Bronchial epithelial cell (primary cell): ENCODE measurements at regions not wholly inside any gene's neighbourhood (a gene's known extent, or its start where the extent isn't known, plus 50 kb on each side); places are given as distances from the start of the nearest gene placed in this dataset.

Source experiments
- DNase-seq: peaks from one replicate; pipeline ENCODE4 v3.0.0-alpha.2; 2010; ENCODE audit warnings: low read depth
- FAIRE-seq: peaks from 2 replicates; lab custom pipeline; 2011; peaks lifted over from hg19 to GRCh38; lab: Jason Lieb, UNC
- H3K27me3 ChIP-seq: 2 replicates; pipeline ENCODE4 v1.5.1; 2011; ENCODE audit warnings: low read length; ENCODE audit not compliant: control insufficient read depth, insufficient read depth
- H3K36me3 ChIP-seq: 2 replicates; pipeline ENCODE4 v1.5.1; 2011; ENCODE audit warnings: low read length; ENCODE audit not compliant: control insufficient read depth, insufficient read depth
- H3K4me3 ChIP-seq: 2 replicates; pipeline ENCODE4 v1.5.1; 2011; ENCODE audit warnings: mild to moderate bottlenecking, low read depth, low read length, control low read depth
- CTCF ChIP-seq: IDR thresholded peaks from 2 replicates; pipeline ENCODE4 v1.5.1; 2011; ENCODE audit warnings: mild to moderate bottlenecking, moderate library complexity, low read length, control low read depth, inconsistent platforms; ENCODE audit not compliant: insufficient read depth, severe bottlenecking

GRCh38 chr13:83166550-83166949 is 715.7 kb downstream of the SLITRK1 start:
- H3K27me3 ChIP-seq: no peaks in the 10 kb centered on the region
- DNase-seq (no peak), FAIRE-seq (no peak)
- H3K4me3 ChIP-seq: no peak overlapping the region
- no peak for TF ChIP-seq CTCF
- no peaks in the 10 kb centered on the region for H3K36me3 ChIP-seq

DNA sequence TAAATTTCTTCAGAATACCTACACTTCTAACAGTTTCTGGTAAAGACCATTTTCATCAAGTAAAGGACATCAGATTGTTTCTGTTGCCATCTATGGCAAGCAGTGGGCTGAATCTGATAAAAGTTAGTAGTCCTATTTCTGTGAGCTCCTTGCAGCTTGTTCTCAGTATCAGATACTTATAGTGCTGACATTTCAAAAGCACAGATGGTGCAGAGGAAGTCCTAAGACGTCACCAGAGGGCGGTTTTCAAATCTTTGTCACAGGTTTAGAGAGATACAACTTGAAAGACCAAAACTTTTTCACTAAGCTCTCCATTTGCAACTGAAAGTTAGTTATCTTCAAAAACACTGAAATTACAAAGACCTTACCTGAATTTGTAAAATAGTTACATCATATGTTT is 719.8 kb downstream of the SLITRK1 start:
- FAIRE-seq: no peak
- no peak overlapping the region for H3K4me3 ChIP-seq
- no peaks in the 10 kb centered on the region for H3K36me3 ChIP-seq
- no peak for TF ChIP-seq CTCF
- H3K27me3 ChIP-seq: no peaks in the 10 kb centered on the region
- no peak for DNase-seq

DNA sequence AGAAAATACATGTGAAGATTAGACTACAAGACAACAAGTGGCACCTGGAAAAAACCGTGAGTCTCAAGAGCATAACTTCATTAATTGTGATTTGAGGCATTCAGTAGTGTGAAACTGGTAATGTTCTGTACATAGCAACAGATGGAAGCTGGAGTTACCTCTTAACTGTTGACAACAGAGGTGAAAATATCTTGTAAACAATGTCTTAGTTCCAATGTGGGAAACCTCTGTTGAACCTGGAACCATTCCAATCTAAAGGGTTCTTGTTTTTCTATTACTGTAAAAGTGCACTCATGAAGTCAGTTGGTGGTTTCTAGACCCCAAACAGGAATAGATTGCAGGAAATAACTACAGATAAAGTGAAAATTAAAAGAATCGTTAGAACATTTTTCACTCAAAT is 728.4 kb downstream of the SLITRK1 start:
- no peaks in the 10 kb centered on the region for H3K36me3 ChIP-seq
- FAIRE-seq (no peak), DNase-seq (no peak)
- no peaks in the 10 kb centered on the region for H3K27me3 ChIP-seq
- H3K4me3 ChIP-seq: no peak overlapping the region
- TF ChIP-seq CTCF: no peak

DNA sequence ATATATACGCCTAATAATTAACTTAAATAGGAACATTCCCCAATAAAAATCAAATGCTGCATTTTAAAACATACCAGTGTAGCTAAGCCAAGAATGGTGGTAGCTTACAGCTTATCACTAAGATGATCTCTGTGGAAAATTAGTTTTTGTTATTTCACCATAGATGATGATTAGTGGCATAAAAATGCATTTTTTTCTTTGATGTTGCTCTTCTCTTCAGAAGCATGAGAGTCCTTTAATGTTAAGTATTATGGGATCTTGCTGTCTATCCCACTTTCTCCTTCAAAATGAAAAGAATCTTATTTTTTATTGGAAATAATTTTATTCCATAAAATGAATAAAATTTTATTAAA is 731.0 kb downstream of the SLITRK1 start:
- no peak for TF ChIP-seq CTCF
- no peaks in the 10 kb centered on the region for H3K27me3 ChIP-seq
- H3K4me3 ChIP-seq: no peak overlapping the region
- FAIRE-seq (no peak), DNase-seq (no peak)
- H3K36me3 ChIP-seq: no peaks in the 10 kb centered on the region

- Histone ChIP-seq H3K4me3 (no peak overlapping the region), H3K36me3 (no peaks in the 10 kb centered on the region), H3K27me3 (no peaks in the 10 kb centered on the region)
- DNase-seq: no peak
- no peak for FAIRE-seq
- TF ChIP-seq CTCF: no peak
Observed at GRCh38 chr13:83150616-83151307, 731.5 kb downstream of the SLITRK1 start.

GRCh38 chr13:83136660-83137059 is 745.6 kb downstream of the SLITRK1 start:
- DNase-seq (no peak), FAIRE-seq (no peak)
- TF ChIP-seq CTCF: no peak
- Histone ChIP-seq H3K27me3 (no peaks in the 10 kb centered on the region), H3K4me3 (no peak overlapping the region), H3K36me3 (no peaks in the 10 kb centered on the region)
